Colonic mucosa (tissue), 4 donors: ENCODE measurements at regions not wholly inside any gene's neighbourhood (a gene's known extent, or its start where the extent isn't known, plus 50 kb on each side); places are given as distances from the start of the nearest gene placed in this dataset.

Experiments used
- DNase-seq: peaks from one replicate; pipeline ENCODE4 v3.0.0-alpha.2; 2020
- H3K27ac ChIP-seq: fragments of 200-600 bp; one replicate; pipeline ENCODE4 v1.8.0; 2021
- H3K27me3 ChIP-seq: fragments of 200-600 bp; one replicate; pipeline ENCODE4 v1.8.0; 2021
- H3K36me3 ChIP-seq: fragments of 200-600 bp; one replicate; pipeline ENCODE4 v1.8.0; 2021
- H3K4me1 ChIP-seq: fragments of 200-600 bp; one replicate; pipeline ENCODE4 v1.8.0; 2021; ENCODE audit warnings: mild to moderate bottlenecking
- H3K4me3 ChIP-seq: fragments of 200-600 bp; one replicate; pipeline ENCODE4 v1.8.0; 2021
- H3K9ac ChIP-seq, 2 donors: one replicate each; pipeline ENCODE4 v1.7.0; 2013; ENCODE audit warnings: control low read depth in 2 of 2, low read depth in 2 of 2, low read length in 2 of 2
- H3K9me3 ChIP-seq: fragments of 200-600 bp; one replicate; pipeline ENCODE4 v1.8.0; 2021
- intact Hi-C: fragments of 100-400 bp; cut with DNase I; formaldehyde crosslinking; loops from one replicate; pipeline ENCODE4 v1.14.1; 2022
- TF ChIP-seq, protein P1 (sequence below): fragments of 200-600 bp; IDR thresholded peaks from one replicate; pipeline ENCODE4 v1.8.0; 2022; ENCODE audit warnings: antibody characterized with exemption, mild to moderate bottlenecking
- donor health status: healthy.
- donor health status: DM: no; HTN: no; CAD: no.
- donor health status: DM: no; HTN: no; CAD: no.

DNA sequence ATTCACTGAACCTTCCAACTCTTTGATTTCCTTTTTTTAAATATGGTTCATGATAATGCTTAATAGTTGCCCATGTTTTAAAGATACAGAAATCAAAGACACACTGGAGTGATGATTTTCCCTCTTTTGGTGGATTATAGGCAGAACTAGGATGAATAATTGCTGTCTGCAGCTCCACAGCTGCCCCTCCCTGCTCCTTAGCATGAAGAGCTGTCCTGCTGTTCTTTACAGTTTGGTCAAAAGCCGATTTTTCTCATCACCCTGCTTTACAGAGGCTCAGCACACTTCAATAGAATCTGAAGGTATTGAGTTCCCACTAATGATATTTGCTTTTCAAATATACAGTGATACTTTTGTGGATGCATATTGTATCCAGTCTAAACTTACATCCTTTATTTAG is 202.6 kb downstream of the AASDHPPT start:
- DNase-seq = no peak
- intact Hi-C loops = no loop called here
- no peaks in the 10 kb centered on the region for H3K9me3 ChIP-seq
- no peak overlapping the region for H3K27ac ChIP-seq
- no peaks in the 10 kb centered on the region for H3K36me3 ChIP-seq
- H3K9ac ChIP-seq = no peak overlapping the region
- TF ChIP-seq, protein P1, sequence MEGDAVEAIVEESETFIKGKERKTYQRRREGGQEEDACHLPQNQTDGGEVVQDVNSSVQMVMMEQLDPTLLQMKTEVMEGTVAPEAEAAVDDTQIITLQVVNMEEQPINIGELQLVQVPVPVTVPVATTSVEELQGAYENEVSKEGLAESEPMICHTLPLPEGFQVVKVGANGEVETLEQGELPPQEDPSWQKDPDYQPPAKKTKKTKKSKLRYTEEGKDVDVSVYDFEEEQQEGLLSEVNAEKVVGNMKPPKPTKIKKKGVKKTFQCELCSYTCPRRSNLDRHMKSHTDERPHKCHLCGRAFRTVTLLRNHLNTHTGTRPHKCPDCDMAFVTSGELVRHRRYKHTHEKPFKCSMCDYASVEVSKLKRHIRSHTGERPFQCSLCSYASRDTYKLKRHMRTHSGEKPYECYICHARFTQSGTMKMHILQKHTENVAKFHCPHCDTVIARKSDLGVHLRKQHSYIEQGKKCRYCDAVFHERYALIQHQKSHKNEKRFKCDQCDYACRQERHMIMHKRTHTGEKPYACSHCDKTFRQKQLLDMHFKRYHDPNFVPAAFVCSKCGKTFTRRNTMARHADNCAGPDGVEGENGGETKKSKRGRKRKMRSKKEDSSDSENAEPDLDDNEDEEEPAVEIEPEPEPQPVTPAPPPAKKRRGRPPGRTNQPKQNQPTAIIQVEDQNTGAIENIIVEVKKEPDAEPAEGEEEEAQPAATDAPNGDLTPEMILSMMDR = no peak
- H3K27me3 ChIP-seq = no peaks in the 10 kb centered on the region
- H3K4me1 ChIP-seq = no peaks in the 10 kb centered on the region
- H3K4me3 ChIP-seq = no peak overlapping the region

DNA sequence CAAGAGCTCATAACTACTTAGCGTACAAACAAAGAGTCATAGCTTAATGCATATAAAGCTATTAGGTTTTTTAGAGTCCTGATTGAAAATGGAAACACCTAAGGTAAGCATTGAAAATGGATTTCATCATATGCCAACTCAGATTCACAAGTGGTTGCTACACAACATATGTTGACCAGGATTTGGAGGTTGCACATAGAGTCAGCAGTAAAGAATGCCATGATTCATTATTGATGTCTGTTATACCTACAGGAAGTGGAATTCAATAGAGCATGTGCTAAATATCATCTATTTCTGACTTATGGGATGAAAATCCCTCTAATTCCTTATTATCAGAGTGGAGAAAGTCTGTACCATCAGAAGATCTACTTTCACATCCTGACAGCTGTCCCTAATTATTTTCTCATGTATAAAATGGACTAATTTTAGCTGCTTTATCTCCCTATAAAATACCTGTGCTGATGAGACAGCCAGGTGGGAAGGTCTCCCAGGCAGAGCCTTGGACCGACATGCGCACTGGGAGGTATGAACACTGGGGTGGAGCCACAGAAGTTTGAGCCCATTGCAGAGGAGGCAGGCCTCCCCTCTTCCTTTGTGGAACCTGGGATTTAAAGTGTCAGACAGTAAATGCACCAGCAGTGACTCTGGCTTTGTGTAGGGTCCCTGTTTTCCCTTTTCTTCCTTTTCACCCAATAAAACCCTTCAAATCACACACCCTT is 204.2 kb downstream of the AASDHPPT start:
- no peak overlapping the region for H3K9ac ChIP-seq
- H3K27me3 ChIP-seq = no peaks in the 10 kb centered on the region
- no peaks in the 10 kb centered on the region for H3K9me3 ChIP-seq
- DNase-seq = no peak
- no peaks in the 10 kb centered on the region for H3K4me1 ChIP-seq
- H3K27ac ChIP-seq = no peak overlapping the region
- no peak overlapping the region for H3K4me3 ChIP-seq
- TF ChIP-seq, protein P1 = no peak
- intact Hi-C loops = no loop called here
- no peaks in the 10 kb centered on the region for H3K36me3 ChIP-seq

DNA sequence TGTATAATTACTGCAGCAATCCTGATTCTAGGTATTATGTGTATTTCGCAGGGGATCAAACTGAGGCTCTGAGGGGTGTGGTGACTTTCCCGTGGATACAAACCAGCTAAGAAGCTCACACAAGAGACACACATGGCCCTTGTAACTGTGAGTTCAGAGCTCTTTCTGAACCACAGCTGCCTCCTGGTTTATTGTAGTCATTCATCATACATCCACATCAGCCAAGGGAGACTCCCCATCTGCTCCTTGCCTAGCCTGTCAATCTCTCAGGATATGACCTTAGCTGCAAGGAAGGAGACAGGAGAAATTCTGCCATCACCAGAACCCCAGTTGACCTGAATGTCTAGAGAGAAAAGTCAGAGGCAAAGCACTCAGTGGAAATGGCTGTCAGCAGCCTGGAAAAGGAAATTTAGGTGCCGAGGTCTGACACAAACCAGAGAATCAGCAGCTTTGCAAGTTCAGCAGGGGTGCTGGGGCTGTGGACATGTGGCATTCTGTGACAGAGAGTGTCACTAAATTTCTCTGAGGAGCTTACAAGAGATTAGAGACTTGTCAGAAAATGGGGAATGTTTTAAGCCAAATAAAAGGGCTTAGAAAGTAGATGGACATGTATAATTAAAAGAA is 209.5 kb downstream of the AASDHPPT start:
- DNase-seq = no peak
- no peak overlapping the region for H3K27ac ChIP-seq
- TF ChIP-seq, protein P1 = no peak
- H3K36me3 ChIP-seq = no peaks in the 10 kb centered on the region
- no peak overlapping the region for H3K4me3 ChIP-seq
- no peak overlapping the region for H3K9ac ChIP-seq
- H3K9me3 ChIP-seq = no peaks in the 10 kb centered on the region
- no peaks in the 10 kb centered on the region for H3K4me1 ChIP-seq
- no peaks in the 10 kb centered on the region for H3K27me3 ChIP-seq
- intact Hi-C loops = no loop called here

DNA sequence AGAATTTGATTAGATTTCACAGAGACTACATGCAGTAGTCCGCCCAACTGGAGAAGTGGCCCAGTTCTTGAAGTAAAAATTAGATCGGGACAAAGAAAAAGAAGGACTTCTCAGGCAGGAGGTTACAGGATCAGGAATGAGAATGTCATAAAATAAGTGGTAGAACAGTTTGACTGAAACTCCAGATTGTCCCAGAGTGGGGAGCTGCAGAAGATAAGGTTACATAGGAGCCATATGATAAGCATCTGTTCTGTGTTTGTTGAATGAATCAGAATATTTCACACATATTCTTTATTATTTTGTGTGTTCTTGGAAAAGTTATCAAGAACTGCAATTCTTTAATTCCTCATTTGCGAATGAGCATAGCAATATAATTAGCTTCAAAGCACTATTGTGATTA is 210.6 kb downstream of the AASDHPPT start:
- Histone ChIP-seq H3K27ac (no peak overlapping the region), H3K9ac (no peak overlapping the region), H3K4me3 (no peak overlapping the region), H3K4me1 (no peaks in the 10 kb centered on the region), H3K27me3 (no peaks in the 10 kb centered on the region), H3K9me3 (no peaks in the 10 kb centered on the region), H3K36me3 (no peaks in the 10 kb centered on the region)
- intact Hi-C loops = no loop called here
- TF ChIP-seq, protein P1 = no peak
- DNase-seq = no peak

DNA sequence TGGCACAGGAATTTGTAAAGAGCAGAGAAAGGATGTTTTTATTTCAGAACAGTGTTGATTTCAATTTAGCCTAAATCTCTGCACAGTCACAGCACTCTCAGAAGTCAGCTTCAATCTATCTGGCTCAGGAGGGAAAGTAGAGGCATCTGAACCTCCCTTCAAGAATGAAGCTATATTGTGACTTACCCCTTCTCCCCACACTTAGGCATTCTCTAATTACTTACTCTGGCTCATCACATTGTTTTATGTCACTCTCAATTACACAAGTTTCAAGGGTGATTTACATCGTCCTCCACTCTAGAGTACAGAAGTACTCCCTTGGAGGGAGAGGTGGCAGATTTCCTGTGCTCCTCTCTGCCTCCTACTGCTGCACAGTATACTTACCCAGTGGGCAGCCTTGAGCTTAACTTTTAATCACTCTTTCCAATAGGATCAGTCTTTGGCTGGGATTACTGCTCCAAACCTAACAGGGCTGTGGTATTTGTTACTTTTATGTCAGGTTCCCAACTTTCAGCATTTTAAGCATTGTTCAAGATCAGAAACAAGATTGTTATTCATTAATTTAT is 211.4 kb downstream of the AASDHPPT start:
- TF ChIP-seq, protein P1 = no peak
- Histone ChIP-seq H3K9ac (no peak overlapping the region), H3K4me3 (no peak overlapping the region), H3K36me3 (no peaks in the 10 kb centered on the region), H3K27me3 (no peaks in the 10 kb centered on the region), H3K4me1 (no peaks in the 10 kb centered on the region), H3K27ac (no peak overlapping the region), H3K9me3 (no peaks in the 10 kb centered on the region)
- no peak for DNase-seq
- intact Hi-C loops = no loop called here
